NCI-H187 treated with DMSO at 0.1 percent for 48 hours (cell line): ENCODE measurements at regions not wholly inside any gene's neighbourhood (a gene's known extent, or its start where the extent isn't known, plus 50 kb on each side); places are given as distances from the start of the nearest gene placed in this dataset.
"Not testable (repeated sequence)": the region's sequence is repeated elsewhere in the genome, so short reads cannot be mapped to it uniquely, and the experiment has no call there.

Experiments used
- DNase-seq: peaks from one replicate; lab custom pipeline; 2025; lab: John Stamatoyannopoulos, UW

DNA sequence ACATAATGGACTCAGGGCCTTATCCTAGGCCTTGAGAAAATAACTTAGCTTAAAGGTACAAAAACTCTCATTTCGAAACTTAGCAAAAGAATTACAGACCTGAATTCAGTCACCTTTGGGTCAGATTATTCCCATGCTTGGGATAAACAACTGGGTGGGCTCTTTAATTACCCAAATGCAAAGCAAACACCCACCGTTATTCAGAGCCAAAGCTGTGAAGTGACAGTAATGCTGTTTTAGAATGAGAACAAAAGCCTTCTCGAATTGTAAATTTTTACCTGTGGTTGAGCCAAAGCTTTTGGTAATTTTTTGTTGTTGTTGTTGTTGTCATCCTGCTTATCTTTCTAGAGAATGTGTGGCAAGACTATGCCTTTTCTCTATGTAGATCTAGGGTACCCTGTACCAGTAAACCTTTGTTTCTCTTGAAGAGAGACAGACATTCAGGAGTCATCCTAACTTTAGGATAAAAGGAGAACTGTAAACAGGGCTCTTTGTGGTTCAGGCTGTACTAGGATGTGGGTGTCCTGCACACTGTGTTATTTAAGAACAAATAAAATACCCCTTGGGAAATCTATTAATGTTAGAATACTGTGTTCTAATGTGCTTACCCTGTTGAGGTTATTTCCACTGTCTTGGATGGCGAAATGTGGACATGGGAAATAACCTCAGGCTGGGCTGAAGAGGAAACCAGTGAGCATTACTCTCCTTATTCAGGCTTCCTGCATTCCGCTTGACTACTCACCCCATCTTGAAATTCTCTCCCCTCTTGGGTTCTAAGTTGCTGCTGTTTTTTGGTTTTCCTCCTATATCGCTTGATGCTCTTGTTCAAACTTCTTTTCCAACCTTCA is 480.7 kb downstream of the CD83 start:
- DNase-seq: no peak

DNA sequence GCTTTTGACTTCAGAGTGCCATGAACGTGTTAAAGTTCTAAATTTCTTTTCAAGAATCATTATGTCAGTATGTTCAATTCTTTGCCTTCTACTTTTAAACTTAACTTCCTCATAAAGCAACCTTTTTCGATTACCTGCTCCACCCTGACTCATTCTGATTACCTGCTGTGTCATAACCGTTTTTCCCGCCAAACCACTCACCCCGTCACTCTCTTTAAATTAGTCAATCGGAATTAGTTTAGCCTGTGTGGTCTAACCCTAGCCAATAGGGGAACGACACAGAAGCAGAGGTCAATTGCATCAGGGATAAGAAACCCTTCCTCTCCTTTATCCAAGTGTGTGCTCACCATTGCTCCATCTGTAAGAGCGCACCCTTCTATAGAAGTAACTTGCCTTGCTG is 482.7 kb downstream of the CD83 start:
- not testable (repeated sequence) for DNase-seq

DNA sequence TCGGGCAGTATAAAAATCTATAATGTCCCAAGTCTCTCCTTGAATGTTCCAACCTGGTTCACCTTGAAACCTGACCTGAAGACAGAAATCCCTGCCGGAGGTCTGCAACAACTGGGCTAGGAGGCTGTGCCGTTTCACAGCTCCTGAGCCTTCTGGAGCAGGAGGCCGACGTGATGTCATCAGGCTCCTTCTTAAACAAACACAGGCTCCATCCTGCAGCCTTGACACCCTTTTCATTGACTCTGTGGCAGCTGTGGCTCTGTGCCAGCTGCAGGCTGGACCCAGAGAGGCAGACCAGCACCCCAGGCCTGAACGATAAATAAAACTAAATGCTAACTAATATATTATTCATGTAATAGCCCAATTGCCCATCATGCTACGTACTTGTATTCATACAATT is 483.9 kb downstream of the CD83 start:
- no peak for DNase-seq

DNA sequence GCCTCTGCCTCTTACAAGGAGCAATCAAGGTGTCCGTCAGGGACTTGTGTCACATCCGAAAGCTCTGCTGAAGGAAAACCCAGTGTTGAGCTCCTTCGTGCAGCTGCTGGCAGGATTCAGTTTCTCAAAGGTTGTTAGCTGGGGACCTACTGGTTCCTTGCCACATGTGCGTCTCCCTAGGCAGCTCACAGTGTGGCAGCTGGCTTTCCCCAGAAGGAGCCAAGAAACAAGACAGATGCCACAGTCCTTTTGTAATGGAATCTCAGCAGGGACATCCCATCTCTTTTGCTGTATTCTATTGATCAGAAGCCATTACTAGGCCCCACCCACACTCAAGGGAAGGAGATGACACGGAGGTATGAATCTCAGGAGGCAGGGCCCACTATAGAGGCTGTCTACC is 488.8 kb downstream of the CD83 start:
- DNase-seq: no peak

DNA sequence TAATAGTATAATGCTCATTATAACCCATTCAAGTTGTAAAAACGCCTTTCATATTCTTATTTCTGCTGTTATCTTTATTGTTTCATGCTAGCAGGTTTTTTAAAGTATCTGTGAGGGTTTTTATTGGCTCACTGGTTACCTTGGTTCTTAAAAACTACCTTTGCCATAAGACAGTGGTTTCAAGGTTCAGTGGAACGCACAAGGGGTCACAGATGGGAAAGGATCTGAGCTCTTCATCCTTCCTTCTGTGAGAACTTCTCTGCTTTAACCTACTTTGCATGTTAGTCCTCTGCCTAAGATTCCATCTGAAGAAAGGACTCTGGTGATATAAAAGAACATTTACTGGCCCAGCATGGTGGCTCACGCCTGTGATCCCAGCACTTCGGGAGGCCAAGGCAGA is 492.6 kb downstream of the CD83 start:
- DNase-seq: no peak

DNA sequence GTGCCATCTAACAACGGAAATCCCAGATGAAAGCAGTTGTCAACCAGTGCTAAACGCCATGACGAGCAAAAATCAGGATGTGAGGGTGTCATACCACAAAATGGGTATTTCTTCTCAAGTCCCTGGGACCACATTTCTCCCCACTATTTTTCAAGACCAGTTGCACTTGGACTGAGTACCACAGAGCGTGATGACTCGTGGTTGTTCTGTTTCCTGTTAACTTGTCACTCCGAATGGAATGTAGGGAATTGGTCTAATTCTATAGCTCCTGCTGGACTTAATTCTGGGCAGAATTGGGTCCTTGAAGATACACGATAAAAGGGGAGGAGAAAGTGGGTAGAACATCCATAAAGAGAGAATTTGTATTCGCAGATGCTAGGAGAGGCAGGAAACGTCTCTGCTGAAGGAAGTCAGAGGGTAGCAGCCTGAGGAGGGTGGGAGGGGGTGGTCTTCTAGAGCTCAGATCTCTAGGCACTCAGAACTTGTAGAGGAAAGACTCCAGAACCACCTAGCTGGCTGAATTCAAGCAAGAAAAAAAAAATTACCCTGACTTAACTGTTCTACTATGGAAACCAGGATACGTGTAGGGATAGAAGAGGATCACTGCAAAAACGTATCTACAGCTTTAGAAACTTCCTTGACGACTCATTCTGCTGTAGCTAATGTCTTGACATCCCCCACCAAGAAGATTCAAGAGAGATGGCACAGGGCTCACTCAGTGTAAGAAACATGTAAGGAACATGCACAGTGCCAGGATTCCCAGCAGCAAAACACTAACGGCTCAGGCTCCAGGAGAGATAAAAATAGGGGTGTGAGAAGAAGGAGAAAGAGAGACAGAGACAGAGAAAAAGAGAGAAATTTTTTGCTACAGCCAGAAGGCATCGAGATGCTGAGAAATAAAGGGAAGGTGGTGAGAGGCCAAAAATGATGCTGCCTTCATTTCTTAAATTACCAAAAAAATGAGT is 494.7 kb downstream of the CD83 start:
- no peak for DNase-seq

DNA sequence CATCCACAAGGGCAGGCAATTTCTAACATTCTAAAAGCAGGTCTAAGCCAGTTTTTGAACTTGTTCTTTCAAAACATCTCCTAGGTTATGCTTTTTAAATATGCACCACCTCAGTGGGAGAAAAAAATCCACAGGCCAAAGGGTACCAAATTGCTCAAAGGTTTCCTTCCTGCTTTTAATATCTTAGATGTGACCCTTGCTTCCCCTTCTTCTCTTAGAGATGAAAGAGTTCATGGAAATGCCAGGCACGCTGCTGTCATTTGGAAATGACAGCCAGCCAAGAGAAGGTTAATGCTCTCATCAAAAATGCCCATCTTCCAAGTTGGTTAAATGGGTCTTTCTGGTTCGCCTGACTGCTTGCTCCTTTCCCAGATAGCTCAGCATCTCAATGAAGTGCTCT is 497.1 kb downstream of the CD83 start:
- no peak for DNase-seq

DNA sequence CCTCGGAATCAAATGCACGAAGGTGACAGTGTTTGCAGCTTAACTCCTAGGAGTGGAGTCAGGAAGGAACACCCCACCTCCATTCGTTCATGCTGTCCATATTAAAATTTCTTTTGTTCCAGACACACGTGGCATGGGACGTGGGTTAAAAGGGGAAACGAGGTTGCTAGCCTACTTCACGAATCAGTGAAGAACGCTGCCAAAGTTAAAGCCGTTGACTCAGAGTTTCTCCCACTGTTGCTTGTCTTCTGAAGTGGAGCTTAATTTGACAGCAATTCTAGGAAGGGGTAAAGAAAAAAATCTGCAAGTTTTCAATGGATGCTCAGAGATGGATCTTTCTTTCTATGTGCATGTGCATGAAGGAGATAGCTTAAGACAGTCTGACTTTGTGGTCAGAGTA is 499.1 kb downstream of the CD83 start:
- no peak for DNase-seq

DNA sequence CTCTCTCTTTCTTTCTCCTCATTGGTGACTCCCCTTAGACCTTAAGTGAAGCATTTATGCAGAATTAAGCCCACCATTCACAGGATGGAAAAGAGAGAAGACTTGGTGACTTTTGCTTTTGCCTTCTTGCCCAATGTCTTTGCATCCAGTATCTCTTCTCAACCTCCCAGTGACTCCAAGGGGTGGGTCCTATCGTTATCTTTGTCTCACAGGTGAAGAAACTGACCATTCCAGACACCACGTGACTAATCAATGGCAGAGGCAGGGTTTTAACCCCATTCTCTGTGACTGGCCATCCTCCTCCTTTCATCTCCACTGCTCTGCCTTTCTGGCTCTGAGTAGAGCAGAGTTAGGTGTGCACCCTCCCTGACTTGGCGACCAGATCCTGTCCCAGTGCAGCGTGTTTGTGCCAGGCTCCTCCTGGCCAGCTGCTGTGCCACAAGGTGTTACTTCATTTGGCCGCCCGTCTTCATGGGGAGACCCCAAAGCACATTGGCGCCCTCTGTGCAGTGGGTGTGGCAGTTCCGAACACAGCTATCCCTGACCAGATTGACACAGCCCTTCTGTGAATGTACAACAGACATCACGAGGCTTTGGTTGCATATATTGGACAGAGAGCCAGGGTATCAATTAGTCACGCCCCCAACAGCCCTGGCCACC is 501.3 kb downstream of the CD83 start:
- DNase-seq: no peak

DNA sequence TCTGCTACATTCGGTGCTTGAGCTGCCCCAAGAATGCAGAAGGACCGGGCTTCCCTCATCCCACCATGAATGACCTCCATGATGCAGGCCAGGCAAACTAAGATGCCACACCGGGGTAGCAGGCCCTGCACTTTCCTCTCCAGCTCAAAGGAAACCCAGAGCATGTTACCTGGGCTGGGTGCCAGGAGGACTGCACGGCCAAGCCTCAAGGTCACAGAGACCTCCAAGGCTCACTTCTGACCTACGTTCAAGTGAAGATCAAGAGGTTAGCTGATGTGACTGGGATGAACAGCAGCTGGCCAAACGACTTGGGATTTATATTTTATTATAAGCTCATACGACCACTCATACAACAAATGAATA is 501.8 kb downstream of the CD83 start:
- no peak for DNase-seq

DNA sequence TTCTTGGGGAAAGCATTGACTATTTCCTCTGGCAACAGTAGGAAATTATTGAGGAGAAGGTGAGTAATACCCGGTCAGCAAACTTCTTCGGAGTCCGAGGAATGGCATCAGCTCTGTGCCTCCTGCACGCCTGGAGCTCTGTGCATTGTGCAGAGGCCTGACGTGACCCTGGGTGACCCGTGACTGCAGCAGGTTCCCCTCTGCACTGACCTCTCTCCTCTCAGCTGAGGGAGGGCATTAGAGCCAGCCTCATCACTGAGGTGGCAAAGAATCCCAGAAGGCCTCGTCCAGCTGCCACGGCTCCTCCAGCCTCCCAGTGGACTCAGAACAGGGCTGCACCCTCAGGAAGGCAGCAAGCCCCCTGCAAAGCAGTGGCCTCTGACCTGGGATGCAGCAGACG is 502.9 kb downstream of the CD83 start:
- DNase-seq: no peak

DNA sequence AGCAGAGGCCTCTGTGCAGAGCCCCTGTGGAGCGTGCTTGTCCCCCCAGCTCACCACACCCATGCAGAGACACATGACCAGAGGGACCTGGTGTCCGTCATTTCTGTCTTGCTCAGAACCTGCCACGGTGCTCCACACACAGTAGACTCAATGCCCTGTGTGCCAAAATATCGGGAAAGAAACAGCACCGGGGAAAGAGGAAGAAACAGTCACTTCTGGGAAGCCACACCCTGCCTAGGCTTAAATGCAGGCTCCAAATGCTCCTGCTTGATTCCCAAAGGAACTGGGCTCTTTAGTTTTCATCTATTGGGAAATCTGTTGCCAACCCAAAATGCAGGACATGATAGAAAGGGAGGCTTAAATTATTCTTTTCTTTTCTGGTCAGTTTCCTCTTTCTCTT is 503.9 kb downstream of the CD83 start:
- DNase-seq: no peak

DNA sequence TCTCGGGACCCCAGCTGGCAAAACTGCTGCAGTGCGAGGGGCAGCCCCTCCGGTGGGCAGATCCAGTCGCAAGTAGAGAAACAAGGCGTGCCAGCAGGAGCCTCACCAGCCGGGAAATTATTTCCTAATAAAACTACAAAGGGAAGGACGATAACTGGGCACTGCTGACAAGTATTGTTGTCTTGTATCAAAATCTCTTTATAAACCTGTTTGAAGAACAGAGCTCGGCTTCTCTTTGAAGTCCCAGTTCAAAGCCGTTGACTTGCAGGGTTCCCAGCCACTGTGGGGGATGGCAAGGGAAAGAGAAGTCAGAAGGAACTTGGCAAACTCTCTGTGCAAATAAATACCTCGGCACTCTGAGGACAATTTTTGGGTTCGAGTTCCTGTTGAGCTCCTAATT is 504.5 kb downstream of the CD83 start:
- DNase-seq: no peak

DNA sequence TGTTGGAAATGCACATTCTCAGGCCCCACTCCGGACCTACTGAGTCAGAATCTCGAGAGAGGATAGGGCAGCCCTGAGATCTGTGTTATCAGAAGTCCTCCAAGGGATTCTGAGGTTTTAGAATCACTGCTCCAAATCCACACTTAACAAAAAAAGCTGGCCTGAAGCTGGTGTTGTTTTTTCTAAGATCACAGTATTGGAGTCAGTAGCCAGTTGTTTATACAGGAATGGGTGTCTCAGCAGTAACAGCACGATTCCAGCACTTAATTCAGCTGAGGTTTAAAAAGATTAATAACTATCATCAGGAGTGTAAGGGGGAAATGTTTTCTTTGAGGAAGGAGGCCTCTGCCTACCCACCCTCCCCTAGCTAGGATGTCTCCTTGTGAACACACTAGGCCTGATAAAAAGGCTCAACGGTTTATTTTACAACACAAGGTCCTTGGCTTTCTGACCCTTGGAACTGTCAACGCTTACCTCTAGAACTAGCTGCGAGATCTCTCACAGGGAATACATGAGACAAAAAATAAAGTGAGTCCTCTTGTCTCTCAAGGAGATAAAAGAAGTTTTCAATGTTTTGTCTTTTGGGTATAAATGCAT is 505.4 kb downstream of the CD83 start:
- DNase-seq: no peak

DNA sequence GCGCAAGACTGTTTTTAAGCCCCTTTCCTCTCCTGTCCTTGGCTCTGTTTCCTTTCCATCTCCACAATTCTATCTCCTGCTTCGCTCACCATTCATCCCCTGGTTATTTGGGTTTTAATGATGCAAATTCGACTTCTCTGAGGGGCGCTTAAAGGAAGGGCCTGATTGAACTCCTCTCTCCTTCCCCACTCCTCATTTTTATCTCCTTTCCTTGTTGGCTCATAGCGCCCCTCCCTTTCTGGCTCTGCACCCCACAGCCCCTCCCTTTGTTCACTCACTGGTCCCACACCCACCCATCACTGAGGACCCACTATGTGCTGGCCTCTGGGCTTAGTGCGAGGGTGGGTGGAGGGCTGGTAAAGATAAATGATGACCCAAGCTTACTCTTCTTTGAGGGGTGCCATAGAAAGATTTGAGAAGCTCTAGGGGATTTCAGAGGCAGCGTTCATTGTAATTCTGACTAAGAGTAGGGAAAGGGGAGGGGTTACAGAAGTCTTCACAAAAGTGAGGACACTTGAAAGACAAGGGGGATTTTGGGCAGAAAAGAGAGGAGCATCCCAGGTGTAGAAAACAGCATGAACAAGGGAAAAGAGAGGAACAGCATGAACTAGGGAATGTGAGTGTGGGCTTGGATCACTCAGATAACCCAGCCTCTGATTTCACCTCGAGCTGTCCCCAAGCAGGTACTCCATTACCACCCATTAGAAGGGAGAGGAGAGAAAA is 507.8 kb downstream of the CD83 start:
- no peak for DNase-seq

DNA sequence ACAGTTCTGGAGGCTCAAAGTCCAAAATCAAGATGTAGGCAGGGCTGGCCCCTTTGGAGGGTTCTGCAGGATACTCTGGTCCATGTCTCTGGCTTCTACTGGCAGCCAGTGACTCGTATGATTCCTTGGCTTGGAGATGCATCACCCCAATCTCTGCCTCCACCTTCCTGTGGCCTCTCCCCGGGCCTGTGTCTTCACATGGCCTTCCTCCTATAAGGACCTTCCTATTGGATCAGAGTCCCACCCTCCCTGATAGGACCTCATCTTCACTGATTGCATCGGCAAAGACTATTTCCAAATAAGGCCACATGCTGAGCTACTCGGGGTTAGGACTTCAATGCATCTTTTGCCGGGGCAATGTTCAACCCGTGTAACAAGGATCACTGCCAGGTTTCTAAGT is 509.0 kb downstream of the CD83 start:
- DNase-seq: no peak

DNA sequence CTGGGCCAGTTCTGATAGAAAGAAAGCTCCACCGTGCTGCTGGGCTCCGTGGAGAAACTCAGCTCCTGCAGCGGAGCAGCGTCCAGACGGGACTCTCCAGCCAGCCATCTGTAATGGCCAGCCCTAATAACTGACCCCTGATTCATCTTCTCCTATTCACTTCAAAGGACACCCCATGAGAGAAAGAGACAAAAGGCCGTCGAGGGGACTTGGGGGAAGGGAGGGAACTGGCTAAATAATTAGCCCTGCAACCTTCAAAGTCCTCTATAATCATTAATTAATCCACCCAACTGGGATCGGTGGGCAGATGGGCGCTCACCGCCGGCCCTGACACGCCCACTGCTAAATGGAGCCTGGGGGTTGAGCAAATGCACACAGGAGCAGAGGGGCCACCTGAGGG is 512.4 kb downstream of the CD83 start:
- no peak for DNase-seq

DNA sequence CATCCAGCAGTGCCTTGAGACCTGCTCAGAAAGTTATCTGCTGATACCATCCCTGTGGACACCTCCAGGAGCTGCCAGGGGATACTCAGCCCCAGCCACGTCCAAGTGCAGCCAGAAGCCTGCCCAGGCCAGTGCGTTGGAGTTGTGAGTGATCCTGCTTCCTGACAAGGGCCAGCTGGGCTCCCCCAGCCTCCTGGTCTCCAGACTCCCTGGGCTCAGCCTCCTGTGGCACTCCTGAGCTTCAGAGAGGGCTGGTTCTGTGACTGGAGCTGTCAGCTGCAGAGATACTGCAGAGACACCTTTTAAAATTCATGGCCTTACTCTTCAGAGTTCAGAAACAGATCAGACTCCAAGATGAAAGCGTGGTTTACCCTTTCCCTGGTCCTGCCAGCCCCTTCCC is 515.9 kb downstream of the CD83 start:
- DNase-seq: no peak

DNA sequence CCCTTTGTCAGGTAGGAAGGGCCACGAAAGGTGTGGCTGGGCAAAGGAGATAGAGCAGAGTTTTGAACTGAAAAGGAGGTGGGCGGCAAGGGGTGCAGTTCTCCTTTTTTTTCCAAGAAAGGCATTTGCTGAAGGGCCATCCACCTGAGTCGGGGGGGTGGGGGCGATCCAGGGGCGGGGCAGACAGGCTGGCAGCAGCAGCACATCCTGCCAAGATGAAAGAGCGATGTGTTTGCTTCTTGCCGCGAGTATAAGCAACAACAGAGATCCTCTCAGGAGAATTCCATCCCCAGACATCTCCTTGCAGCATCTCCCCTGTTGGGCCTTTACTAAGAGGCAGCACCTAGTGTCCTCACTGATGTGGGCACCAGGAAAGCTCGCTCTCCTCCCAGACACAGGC is 516.5 kb downstream of the CD83 start:
- DNase-seq: no peak

DNA sequence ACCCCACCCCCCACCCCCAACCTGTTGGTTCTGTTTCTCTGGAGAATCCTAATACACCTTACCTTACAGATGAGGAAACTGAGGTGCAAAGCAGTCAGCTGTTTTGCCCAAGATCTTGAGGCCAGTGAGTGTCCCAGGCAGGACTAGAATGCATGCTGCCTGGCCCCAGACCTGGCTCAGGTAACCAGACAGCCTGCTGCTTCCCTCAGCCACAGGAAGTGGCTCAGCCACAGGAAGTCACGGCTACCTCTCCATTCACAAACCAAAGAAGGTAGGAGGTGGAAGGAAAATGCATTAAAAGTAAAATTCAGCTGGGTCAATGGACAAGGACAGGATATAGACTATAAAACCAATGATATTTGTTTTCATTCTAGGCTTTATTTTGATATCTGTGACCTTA is 517.6 kb downstream of the CD83 start:
- no peak for DNase-seq

DNA sequence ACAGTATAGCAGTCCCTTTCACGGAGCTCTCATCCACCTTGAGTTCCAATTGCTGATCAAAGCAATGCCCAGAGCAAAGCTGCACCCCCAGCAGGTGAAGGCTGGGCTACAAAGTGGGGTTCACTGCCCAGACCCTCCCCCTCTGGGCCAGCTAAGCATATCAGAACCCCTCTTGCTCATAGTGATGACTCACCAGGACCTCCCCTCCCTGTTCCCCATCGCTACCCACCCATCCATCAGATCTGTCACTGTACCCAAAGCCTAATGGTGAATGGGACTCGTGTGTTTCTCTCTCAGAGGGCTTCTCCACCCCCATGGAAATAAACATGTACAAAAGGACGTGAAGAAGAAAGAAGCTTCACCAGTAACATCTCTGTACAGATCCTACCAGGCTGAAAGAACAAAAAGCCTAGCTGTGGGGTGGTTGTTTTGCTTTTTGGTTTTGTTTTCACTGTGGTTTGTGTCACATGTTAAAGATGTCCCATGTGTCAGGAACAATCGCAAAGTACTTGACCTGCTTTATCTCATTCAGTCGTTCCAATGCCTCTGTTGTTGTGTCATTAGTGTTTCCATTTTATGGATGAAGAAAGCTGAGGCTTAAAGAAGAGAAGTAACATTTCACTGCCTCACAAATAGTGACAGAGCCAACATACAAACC is 518.5 kb downstream of the CD83 start:
- DNase-seq: no peak
